ENCODE measurements at regions not wholly inside any gene's neighbourhood (a gene's known extent, or its start where the extent isn't known, plus 50 kb on each side); places are given as distances from the start of the nearest gene placed in this dataset.

DNA sequence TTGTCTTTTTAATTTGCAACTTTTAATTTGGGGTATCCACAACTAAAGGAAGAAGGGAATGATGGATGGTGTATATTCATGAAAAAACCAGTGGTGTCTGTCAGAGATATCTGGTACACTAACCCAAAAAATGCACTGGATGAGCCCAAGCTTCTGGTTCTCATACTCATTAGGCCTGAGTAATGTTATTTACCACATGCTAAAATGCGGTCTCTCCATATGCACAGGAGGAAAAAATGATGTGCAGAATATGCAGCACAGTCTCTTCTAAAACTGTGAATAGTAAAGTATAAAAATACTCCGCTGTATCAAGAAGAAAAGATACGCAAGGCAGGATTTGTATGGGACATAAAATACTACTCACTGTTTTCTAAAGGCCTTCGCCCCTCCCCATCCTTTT, 275.6 kb upstream of the NAV3 start:
- POLR2A ChIA-PET: no interaction called here
- H3K27me3 ChIP-seq (ENCODE audit: control insufficient read depth, insufficient read depth, low read length): no peaks in the 10 kb centered on the region; the same call in 1 of the 2 replicates
- in situ Hi-C loops (cut with HindIII; ENCODE audit: low pct_unique_long_range_greater_than_20kb, low sequenced_read_pairs): no loop called here

DNA sequence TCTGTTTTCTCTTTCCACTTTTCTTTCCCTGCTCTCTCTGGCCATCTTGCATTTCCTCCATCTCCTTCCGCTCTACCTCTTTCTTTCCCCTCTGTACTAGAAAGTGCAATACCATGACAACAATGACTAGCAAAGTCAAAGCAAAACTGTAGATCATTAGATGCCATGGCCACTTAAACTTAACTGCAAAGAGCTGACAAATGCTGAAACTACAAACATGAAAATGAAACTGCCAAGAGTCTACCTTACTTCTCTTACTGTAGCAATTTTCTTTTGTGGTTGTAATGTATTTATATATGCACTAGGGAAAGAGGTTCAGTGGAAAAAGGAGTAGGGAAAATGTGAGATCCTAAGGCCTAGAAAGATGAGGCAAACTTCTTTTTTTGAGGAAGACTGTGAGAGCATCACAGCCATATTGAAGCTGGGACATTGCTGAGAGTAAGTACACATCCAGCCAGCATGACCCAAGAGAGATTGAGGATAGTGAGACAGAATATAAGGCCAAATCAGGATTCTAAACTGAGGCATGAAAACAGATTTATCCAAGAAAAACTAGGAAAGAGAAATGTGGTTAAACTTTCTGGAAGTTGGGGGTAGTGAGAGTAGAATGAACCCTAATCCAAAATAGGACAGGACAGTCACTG, 276.6 kb upstream of the NAV3 start:
- no peak for DNase-seq (ENCODE audit: low read depth, low spot score)
- in situ Hi-C loops (cut with HindIII; ENCODE audit: low pct_unique_long_range_greater_than_20kb, low sequenced_read_pairs): no loop called here
- ChIA-PET POLR2A (no interaction called here), CTCF (no interaction called here)
- H3K27me3 ChIP-seq (ENCODE audit: control insufficient read depth, insufficient read depth, low read length): no peaks in the 10 kb centered on the region; the same call in 1 of the 2 replicates
- no peaks in the 10 kb centered on the region for H3K36me3 ChIP-seq (ENCODE audit: control insufficient read depth, insufficient read depth, low read length)
- no TSS peak for BruUV-seq (replicated peaks)
- H3K4me3 ChIP-seq (ENCODE audit: low read depth in 2 of 2, low read length in 2 of 2): no peak overlapping the region
- TF ChIP-seq POLR2AphosphoS5 (IDR thresholded peaks at IDR 0.05; ENCODE audit: low read depth, low read length) (no peak), TCF7L2 (IDR thresholded peaks at IDR 0.05; ENCODE audit: low read depth, low read length) (no peak), SIN3A (IDR thresholded peaks at IDR 0.05; ENCODE audit: borderline replicate concordance, insufficient read depth, low read depth, low read length) (no peak), REST (IDR thresholded peaks at IDR 0.05; ENCODE audit: insufficient read depth in 1 of 2, low read depth in 2 of 2, low read length in 1 of 2) (no peak)
- TF ChIP-seq, protein P1, sequence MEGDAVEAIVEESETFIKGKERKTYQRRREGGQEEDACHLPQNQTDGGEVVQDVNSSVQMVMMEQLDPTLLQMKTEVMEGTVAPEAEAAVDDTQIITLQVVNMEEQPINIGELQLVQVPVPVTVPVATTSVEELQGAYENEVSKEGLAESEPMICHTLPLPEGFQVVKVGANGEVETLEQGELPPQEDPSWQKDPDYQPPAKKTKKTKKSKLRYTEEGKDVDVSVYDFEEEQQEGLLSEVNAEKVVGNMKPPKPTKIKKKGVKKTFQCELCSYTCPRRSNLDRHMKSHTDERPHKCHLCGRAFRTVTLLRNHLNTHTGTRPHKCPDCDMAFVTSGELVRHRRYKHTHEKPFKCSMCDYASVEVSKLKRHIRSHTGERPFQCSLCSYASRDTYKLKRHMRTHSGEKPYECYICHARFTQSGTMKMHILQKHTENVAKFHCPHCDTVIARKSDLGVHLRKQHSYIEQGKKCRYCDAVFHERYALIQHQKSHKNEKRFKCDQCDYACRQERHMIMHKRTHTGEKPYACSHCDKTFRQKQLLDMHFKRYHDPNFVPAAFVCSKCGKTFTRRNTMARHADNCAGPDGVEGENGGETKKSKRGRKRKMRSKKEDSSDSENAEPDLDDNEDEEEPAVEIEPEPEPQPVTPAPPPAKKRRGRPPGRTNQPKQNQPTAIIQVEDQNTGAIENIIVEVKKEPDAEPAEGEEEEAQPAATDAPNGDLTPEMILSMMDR (IDR thresholded peaks at IDR 0.05): no peak
- no peaks in the 10 kb centered on the region for H3K4me1 ChIP-seq (ENCODE audit: control insufficient read depth, insufficient read depth, low read length)
- no peaks in the 10 kb centered on the region for H3K9me3 ChIP-seq (ENCODE audit: control insufficient read depth, insufficient read depth, low read depth, low read length)
- intact Hi-C loops (cut with micrococcal nuclease; ENCODE audit: unreplicated experiment): no loop called here
- H3K27ac ChIP-seq (ENCODE audit: low read length): no peak overlapping the region
- no peak for ATAC-seq

More for the DNA sequence above, 275.6 kb upstream of the NAV3 start:
- H3K4me1 ChIP-seq (ENCODE audit: control insufficient read depth, insufficient read depth, low read length): no peaks in the 10 kb centered on the region
- ATAC-seq (no peak), DNase-seq (ENCODE audit: low read depth, low spot score) (no peak)
- CTCF ChIA-PET: no interaction called here
- intact Hi-C loops (cut with micrococcal nuclease; ENCODE audit: unreplicated experiment): no loop called here
- no peak overlapping the region for H3K27ac ChIP-seq (ENCODE audit: low read length)
- H3K9me3 ChIP-seq (ENCODE audit: control insufficient read depth, insufficient read depth, low read depth, low read length): no peaks in the 10 kb centered on the region
- TF ChIP-seq REST (IDR thresholded peaks at IDR 0.05; ENCODE audit: insufficient read depth in 1 of 2, low read depth in 2 of 2, low read length in 1 of 2) (no peak), POLR2AphosphoS5 (IDR thresholded peaks at IDR 0.05; ENCODE audit: low read depth, low read length) (no peak), SIN3A (IDR thresholded peaks at IDR 0.05; ENCODE audit: borderline replicate concordance, insufficient read depth, low read depth, low read length) (no peak), TCF7L2 (IDR thresholded peaks at IDR 0.05; ENCODE audit: low read depth, low read length) (no peak)
- TF ChIP-seq, protein P1 (IDR thresholded peaks at IDR 0.05): no peak
- no peak overlapping the region for H3K4me3 ChIP-seq (ENCODE audit: low read depth in 2 of 2, low read length in 2 of 2)
- no peaks in the 10 kb centered on the region for H3K36me3 ChIP-seq (ENCODE audit: control insufficient read depth, insufficient read depth, low read length)
- BruUV-seq (replicated peaks): no TSS peak

Measured in Panc1 (cell line).